ENCODE measurements at regions not wholly inside any gene's neighbourhood (a gene's known extent, or its start where the extent isn't known, plus 50 kb on each side); places are given as distances from the start of the nearest gene placed in this dataset.

DNA sequence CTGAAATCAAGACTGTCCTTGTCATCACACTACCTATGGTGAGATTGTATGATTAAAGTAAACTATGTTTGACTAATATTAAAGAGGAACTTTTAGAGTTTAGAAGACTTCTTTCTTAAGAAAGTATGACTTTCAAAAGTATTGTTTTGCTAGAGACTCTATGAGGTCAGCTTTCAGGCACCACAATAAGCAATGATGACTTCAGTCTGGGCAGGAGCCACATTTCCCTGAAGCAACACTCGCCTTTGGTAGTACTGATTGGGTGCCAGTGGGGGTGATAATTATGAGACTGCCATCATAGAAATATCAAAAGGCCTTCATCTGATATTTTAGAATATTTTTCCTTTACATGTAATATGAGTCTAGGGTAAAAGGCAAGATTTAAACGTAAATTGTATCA is 212.6 kb downstream of the DTHD1 start:
- intact Hi-C loops (cut with DNase I), result no loop called here
- no peaks in the 10 kb centered on the region for H3K9me3 ChIP-seq
- no peak overlapping the region for H3K4me3 ChIP-seq
- H3K4me1 ChIP-seq, result no peaks in the 10 kb centered on the region
- no peak overlapping the region for H3K27ac ChIP-seq
- DNase-seq, result no peak
- H3K27me3 ChIP-seq, result no peaks in the 10 kb centered on the region
- 75 to 80% methylated on average over 2 of the region's 2 CpGs for WGBS, 2 donors
- TF ChIP-seq EP300 (IDR thresholded peaks at IDR 0.05), result no peak
- TF ChIP-seq POLR2A (IDR thresholded peaks at IDR 0.05), result no peak
- TF ChIP-seq POLR2AphosphoS5 (IDR thresholded peaks at IDR 0.05), result no peak
- TF ChIP-seq, protein P1, sequence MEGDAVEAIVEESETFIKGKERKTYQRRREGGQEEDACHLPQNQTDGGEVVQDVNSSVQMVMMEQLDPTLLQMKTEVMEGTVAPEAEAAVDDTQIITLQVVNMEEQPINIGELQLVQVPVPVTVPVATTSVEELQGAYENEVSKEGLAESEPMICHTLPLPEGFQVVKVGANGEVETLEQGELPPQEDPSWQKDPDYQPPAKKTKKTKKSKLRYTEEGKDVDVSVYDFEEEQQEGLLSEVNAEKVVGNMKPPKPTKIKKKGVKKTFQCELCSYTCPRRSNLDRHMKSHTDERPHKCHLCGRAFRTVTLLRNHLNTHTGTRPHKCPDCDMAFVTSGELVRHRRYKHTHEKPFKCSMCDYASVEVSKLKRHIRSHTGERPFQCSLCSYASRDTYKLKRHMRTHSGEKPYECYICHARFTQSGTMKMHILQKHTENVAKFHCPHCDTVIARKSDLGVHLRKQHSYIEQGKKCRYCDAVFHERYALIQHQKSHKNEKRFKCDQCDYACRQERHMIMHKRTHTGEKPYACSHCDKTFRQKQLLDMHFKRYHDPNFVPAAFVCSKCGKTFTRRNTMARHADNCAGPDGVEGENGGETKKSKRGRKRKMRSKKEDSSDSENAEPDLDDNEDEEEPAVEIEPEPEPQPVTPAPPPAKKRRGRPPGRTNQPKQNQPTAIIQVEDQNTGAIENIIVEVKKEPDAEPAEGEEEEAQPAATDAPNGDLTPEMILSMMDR (IDR thresholded peaks at IDR 0.05), result no peak
- H3K36me3 ChIP-seq, result no peaks in the 10 kb centered on the region

DNA sequence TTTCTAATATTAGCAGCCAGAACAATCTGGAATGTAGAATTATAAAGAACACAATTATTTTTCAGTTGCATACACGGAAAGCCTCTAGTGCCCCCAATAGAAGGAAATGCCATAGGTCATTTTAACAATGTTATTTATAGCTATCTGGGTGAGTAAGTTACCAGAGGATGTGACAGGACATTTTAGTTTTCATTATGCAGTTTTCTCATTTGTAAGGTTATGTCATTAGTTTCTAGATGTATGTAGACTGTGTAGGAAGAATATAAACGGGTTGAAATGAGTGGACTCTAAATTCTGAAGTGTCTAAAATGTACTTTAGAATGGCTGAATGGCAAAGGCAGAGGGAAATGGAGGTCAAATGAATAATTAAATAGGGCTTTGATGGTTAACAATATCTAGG is 213.3 kb downstream of the DTHD1 start:
- Histone ChIP-seq H3K4me3 (no peak overlapping the region), H3K4me1 (no peaks in the 10 kb centered on the region), H3K27ac (no peak overlapping the region), H3K9me3 (no peaks in the 10 kb centered on the region), H3K27me3 (no peaks in the 10 kb centered on the region), H3K36me3 (no peaks in the 10 kb centered on the region)
- TF ChIP-seq, protein P1 (IDR thresholded peaks at IDR 0.05), result no peak
- TF ChIP-seq POLR2A (IDR thresholded peaks at IDR 0.05), result no peak
- TF ChIP-seq EP300 (IDR thresholded peaks at IDR 0.05), result no peak
- TF ChIP-seq POLR2AphosphoS5 (IDR thresholded peaks at IDR 0.05), result no peak
- 49 to 51% methylated on average over 2 of the region's 2 CpGs for WGBS, 2 donors
- intact Hi-C loops (cut with DNase I), result no loop called here
- DNase-seq, result no peak

DNA sequence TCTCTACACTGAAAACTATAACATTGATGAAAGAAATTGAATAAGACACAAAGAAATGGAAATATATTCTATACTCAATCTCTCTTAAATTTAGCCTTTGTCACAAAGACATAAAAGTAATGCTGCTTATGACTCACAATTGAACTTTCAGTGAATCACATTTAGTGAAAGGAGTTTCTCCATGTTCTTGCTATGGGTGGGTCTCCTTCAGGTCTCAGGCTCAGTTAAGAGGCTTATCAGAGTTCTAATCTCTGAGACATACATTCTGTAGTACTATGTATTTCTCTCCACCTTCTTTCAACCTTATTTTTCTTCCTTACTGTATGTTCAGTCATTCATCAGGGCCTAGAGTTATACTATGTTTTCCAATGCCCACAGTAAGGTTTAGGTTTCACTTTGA is 220.9 kb downstream of the DTHD1 start:
- Histone ChIP-seq H3K4me1 (no peaks in the 10 kb centered on the region), H3K4me3 (no peak overlapping the region), H3K36me3 (no peaks in the 10 kb centered on the region), H3K27me3 (no peaks in the 10 kb centered on the region), H3K27ac (no peak overlapping the region), H3K9me3 (no peaks in the 10 kb centered on the region)
- no peak for DNase-seq
- intact Hi-C loops (cut with DNase I), result no loop called here
- TF ChIP-seq, protein P1 (IDR thresholded peaks at IDR 0.05), result no peak
- TF ChIP-seq POLR2A (IDR thresholded peaks at IDR 0.05) (no peak), POLR2AphosphoS5 (IDR thresholded peaks at IDR 0.05) (no peak), EP300 (IDR thresholded peaks at IDR 0.05) (no peak)

DNA sequence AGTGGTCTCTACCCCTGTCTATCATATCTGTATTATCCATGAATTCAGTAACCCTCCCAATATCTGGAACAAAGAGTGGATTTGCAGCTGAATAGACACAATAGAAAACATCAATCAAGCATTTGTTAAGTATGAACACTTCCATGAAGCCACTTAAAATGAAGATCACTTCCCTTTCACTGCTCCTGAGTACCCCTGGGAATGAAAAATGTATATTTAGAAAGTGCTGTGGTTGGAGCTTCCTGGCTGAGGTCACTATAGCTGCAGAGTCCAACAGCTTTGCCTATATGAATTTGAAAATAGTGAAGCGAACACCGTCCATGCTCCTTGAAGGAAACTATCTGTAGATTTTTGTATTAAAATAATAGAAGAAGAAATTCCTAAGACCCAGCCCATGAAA is 227.0 kb downstream of the DTHD1 start:
- H3K36me3 ChIP-seq, result no peaks in the 10 kb centered on the region
- whole genome bisulfite sequencing, 2 donors, result 50 to 86% methylated on average over 2 of the region's 2 CpGs
- H3K27me3 ChIP-seq, result no peaks in the 10 kb centered on the region
- no peaks in the 10 kb centered on the region for H3K9me3 ChIP-seq
- H3K4me3 ChIP-seq, result no peak overlapping the region
- DNase-seq, result no peak
- no peak overlapping the region for H3K27ac ChIP-seq
- TF ChIP-seq, protein P1 (IDR thresholded peaks at IDR 0.05), result no peak
- no peak for TF ChIP-seq POLR2A (IDR thresholded peaks at IDR 0.05)
- intact Hi-C loops (cut with DNase I), result no loop called here
- H3K4me1 ChIP-seq, result no peaks in the 10 kb centered on the region

DNA sequence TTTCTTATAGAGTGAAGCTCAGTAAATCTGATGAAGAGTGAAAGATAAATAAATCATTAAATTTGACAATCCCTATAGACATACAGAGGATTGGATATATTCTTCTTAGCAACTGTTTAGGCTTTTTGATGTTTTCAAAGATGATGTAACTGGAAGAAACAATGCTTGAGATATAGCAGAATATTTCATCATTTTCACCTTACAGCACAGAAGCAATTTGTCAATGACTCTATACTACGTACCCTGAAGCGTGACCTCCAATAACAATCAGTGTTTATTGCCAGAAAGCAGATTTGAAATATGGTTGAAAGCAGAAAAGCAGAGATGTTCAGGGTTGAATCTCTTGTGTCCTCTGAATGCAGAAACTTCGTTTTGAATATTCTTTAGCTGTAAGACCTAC is 228.4 kb downstream of the DTHD1 start:
- 59 to 66% methylated on average over 3 of the region's 3 CpGs for WGBS, 2 donors
- intact Hi-C loops (cut with DNase I), result no loop called here

More for the DNA sequence above, 228.4 kb downstream of the DTHD1 start:
- Histone ChIP-seq H3K9me3 (no peaks in the 10 kb centered on the region), H3K36me3 (no peaks in the 10 kb centered on the region), H3K4me1 (no peaks in the 10 kb centered on the region), H3K4me3 (no peak overlapping the region), H3K27me3 (no peaks in the 10 kb centered on the region), H3K27ac (no peak overlapping the region)
- no peak for DNase-seq
- TF ChIP-seq POLR2AphosphoS5 (IDR thresholded peaks at IDR 0.05), result no peak

Data from sigmoid colon (tissue), 6 donors.